ENCODE measurements at regions not wholly inside any gene's neighbourhood (a gene's known extent, or its start where the extent isn't known, plus 50 kb on each side); places are given as distances from the start of the nearest gene placed in this dataset.

DNA sequence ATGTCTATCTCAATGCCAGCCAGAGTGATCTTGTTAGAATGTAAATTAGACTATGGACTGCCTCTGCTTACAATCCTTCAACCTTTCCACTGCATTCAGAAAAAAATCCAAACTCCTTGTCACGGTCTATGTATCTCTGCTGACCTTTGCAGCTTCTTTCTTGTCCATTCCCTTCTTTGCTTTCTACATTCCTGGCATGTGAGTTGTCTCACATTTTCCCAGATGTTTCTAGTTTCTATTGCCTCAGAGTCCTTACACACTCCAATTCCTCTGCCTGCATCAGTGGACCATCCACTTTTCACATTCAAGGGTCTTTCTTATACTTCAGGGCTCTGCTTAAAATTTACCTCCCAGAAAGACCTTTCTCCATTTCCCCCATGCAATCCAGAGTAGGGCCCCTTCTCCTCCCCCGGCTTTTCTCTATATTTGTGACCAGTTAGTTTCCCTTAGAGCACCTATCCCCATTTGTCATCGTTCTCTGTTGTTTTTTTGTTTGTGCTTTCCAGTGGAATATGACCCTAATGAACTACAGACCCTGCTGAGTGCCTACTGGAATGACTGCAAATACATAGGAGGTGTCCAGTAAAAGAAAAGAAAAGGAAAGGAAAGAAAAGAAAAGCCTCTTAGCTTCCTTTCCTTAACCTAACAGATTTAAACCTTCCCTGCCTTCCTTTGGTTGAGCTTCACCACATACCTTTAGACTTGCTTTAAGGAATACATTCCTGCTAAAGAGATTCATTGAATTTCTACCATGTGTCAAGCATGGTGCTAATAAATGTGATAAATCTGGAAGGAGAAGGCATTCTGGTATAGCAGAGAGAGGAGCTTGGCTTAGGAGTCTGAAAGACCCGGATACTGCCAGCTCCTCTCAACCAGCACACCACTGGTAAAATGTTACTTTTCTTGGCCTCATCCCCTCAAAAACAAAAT is 102.0 kb downstream of the DIRAS3 start:
- DNase-seq (ENCODE audit: low read depth): peak; percentile 69

DNA sequence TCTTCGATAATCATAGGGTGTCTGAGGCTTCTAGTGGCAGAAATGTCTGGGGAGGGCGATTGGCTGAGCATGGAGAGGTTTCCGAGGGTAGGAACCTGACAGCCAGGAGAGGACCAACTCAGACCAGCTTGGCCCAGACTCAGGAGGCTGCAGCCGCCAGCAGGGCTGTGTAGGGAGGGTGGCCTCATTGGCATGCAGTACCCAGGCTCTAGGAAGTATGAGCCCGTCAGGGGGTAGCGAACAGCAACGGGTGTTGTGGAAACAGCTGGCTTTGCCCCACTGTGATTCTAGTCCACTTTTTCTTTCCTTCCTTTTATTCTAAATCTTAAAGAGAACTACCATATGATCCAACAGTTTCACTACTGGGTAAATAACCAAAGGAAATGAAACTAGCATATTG is 103.3 kb downstream of the DIRAS3 start:
- DNase-seq (ENCODE audit: low read depth): no peak

DNA sequence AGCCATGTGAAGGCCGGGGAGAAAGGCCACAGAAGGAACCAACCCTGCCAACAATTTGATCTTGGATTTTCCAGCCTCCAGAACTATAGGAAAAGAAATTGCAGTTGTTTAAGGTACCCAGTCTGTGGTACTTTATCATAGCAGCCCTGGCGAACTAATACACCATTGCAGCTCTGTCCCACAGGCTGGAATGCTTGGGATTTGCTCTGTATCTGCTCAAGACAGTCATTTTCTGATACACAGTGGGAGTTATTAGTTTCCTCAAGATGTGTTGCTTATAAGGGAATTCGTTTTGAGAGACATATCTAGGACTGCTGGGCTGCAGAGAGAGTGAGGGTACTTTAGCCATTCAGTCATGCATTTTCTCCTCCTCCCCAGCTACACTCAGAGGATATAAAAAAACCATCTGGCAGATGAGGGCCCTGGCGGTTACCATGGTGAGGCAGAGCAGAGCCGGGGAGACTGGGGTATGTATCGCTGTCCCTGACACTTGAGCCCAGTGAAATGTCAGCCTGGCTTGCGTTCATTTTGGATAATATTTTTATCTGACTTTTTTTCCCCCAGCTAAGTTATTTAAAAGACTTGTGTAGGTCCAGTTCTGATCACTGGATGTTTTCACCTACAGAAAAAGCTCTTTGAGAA is 104.6 kb downstream of the DIRAS3 start:
- DNase-seq (ENCODE audit: low read depth): no peak

DNA sequence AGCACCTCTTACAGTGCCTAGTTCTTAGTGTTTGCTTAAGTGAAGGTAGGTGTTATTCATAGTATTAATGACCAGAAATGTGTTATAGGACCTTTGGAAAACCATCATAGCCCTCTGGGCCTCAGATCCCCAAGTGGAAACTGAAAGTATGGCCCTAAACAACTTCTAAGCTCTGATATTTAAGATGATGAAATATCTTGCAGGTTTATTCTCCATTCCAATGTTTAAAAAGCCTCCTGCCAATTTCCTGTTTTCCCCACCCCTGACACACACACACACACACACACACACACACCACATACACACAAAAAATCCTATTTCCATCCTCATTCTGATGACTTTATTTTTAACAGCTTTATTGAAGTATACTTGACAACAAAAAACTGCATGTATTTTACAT is 108.2 kb downstream of the DIRAS3 start:
- DNase-seq (ENCODE audit: low read depth): no peak

DNA sequence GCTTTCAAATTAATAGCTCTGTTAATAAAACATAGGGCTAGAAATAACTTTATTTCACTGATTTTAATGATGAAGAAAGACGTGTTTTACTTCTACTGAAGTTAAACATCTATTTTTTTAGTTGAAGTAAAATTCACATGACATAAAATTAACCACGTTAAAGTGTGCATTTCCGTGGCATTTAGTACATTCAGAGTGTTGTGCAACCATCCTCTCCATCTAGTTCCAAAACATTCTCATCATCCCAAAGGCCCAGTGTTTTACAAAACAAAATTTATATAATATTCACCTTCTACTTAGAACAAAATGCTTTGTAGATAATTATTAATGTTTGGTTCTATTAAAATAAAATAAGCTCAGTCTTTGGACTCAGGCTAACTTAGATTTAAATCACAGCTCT is 108.5 kb upstream of the GNG12 start:
- no peak for DNase-seq (ENCODE audit: low read depth)

DNA sequence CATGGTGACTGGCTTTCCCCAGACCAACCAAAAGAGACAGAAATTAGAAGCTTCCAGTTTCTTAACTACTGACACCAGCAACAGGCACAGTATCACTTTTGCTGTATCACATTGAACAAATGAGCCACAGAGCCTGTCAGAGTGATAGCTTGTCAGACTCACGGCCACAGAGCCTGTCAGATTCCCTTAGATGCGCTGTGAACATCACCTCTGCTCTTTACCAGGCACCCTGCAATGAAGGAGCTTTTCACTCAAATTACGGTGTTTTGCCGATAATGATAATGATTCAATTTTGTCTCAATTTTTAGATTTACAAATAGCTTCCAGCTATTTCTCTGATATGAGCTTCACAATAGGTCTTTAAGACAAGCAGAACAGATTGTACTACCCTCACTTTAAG is 107.9 kb upstream of the GNG12 start:
- no peak for DNase-seq (ENCODE audit: low read depth)

DNA sequence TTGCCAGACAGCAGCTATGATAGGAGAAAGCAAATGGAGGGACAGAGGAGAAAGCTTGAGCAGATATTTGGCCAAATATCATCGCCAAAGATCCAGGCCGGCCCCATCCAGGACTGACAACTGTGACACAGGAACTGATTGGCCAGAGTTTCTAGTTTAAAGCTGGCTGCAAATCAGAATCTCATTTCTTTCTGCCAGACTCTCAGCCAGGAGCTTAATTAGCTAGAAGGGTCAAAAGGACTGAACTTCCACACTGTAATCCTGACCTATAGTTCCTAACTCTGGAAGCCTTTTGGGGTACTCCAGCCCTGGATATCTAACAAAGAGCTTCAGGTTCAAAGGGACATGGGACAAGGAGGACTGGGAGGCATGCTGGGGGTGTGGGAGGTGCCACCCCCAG is 106.7 kb upstream of the GNG12 start:
- no peak for DNase-seq (ENCODE audit: low read depth)

DNA sequence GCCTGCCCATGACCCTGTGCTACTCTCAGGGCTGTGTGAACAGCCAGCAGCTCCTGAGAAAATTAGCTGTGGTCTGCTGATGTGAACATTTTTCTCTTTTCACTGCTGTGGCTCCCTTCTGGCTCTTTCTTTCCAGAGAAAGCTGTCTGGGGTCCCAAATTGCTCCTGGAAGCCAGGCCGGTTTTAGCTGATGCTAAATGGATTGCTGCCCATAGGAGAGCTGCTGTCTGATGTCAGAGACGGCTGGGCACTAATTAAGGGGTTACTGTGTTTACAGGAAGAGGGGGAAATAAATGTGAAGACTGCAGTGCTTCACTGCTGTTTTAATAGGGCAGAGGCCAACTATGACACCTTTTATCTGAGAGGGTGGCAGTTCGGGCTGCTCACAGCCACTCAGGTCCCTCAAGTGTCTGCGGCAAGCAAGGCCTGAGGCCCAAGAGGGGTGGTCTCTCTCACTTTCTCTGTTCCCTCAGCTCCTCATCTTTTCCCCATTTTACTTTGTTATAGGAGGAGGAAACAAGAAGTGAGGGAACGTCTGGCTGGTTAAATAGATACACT is 106.0 kb upstream of the GNG12 start:
- no peak for DNase-seq (ENCODE audit: low read depth)

DNA sequence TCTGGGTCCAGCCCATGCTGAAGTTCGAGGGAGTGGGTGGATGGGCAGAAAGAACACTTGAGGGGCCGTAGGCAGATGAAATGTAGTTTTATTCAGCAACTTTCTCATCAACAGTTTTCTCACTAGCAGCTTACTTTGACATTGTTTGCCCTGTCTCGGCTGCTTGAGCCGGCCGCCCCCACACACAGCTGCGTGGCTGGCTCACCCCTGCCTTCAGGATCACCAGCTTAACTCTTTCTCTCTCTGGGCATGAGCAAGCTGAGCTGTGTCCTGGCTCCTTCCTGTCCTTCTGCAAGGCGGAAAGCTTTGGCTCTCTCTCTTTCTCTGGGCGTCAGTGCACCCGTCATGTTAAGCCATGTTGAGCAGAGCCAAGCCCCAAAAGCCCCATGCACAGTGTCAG is 104.4 kb upstream of the GNG12 start:
- no peak for DNase-seq (ENCODE audit: low read depth)

DNA sequence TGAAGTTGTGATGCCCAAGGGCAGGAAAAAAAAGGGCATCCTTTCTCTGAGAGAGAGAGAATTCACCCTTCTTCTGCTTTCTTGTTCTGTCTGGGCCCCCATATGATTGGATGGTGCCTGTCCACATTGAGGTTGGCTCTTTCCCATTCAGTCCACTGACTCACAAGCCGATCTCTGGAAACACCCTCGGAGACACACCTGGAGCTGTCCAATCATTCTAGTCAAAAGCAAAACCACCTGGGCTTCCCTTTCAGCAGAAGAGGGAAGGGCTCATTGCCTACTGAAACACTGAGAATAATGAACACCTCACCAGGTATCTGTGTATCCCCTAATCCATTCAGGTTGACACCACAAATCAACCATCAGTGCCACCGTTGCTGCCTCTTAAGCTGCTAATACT is 103.7 kb upstream of the GNG12 start:
- no peak for DNase-seq (ENCODE audit: low read depth)

DNA sequence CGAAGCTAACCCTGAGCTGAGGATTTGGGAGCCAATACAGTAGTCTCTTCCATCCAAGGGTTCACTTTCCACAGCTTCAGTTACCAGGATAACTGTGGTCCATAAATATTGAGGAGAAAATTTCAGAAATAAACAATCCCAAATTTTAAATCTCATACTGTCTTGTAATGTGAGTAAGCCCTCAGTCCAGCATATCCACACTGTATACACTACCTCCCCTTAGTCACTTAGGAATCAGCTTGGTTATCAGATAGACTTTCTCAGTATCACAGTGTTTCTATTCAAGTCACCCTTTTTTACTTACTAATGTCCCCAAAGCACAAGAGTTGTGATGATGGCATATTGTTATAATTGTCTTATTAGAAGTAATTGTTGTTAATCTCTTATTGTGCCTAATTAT is 102.3 kb upstream of the GNG12 start:
- DNase-seq (ENCODE audit: low read depth): no peak

DNA sequence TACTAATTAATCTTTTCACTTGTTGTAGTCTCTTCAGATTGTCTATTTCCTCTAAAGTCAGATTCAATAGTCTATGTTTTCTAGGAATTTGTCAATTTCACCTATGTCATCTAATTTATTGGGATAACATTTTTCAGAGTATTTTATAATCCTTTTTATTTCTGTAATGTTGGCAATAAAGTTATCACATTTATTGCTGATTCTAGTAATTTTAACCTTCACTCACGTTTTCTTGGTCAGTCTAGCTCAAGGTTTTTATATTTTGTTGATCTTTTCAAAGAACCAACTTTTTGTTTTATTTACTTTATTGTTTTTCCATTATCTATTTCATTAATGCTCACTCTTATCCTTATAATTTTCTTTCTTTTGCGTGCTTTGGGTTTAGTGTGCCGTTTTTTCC is 97.9 kb upstream of the GNG12 start:
- DNase-seq (ENCODE audit: low read depth): no peak

DNA sequence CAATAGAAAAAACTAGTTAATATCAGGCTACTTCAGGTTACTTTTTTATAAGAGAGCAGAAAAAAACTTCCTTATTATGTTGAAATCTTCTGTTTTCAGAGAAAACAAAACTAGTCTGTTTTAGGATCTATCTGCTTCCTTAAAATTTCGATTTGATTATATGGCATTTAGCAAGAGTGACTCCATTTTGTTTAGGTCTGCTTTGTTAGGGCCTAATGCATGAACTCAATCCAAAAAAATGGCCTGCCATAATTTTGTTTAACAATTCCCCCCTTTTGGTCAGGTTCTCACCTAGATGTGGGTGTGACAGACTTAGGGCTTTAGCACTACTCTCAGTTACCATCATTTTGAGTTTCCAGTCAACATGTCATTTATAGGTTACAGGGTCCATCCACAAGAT is 89.8 kb upstream of the GNG12 start:
- DNase-seq (ENCODE audit: low read depth): no peak

DNA sequence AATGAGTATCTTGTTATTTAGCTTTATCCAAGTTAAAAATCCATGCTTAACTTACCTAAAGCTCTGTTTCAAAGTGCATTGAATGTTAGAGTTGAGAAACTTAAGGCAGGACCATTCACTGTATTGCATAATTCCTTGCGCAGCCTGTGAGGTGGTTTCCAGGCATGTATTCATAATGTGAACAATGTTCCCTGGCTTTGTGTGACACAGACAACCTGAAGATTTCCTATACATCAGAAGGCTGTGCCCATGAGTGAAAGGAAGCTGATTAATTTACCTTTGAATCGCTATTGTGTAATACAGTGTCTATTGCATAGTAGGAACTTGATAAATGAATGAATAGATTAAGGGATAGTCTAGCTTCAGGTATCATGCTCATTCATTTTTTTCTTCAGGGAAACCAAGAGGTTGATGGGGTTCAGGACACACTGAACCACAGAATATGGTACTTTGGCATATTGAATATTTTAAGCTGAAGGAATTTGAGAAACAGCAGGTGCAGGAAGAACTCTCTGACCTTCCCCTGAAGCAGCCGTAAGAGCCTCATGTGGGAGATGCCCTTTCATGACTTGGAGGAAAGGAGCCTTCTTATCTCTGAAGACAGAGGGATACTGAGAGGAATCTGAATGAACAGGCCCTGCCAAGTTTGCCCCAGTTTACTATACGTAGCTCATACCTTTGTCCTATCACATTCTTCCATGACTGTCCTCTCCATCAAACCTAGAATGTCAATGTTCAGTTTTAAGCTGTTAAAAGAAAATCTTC is 88.6 kb upstream of the GNG12 start:
- DNase-seq (ENCODE audit: low read depth): peak; percentile 12

DNA sequence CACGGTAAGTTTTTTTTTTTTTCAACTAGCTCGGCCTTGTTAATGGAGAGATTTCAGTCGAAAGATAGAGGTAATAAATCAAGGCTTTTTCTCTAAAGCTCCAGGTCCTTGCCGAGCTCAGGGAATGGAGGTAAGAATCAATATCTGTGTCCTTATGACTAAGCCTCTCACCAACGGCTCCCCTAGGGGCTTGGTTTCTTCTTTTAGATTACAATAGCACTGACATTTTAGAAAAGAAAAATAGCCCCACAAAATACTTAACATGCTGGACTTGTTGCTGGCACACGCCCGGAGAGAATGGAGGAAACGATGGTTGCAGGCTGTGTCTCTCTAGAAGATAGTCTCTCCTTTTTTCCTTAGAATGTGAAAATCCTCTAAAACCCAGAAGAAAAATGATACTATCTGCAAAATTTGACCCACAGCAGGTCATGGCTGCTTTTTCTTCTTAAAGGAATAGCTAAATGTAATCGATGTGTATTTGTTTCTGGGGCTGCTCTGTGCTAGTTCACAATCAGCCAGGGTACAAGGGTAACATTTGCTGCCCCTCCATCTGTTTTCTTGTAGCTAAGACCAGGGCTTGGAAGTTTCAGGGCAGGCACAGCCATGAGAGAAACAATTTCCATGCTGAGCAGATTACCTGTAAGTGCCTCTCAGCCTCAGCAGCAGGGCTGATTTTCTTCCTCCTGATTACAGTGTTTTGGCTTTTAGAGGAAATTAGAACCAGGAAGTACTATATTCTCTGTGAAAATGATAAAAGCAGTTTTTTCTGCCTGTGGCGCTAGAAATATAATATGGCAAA is 86.2 kb upstream of the GNG12 start:
- no peak for DNase-seq (ENCODE audit: low read depth)

DNA sequence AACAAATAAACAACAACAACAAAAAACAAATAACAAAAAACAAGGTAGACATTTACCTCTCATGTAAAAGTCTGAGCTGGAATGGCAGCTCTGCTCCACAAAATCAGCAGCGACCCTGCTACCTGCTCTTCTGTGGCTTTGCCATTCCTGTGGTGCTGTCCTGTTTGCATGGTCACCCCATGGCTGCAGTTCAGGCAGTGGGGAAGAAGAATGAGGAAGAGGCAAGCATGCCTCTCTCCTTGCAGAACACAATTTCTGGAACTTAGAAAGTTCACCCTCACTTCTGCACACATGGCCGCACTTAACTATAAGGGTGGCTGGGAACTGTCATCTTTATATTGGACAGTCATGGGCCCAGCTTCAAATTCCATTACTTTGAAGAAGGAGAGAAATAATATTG is 84.8 kb upstream of the GNG12 start:
- DNase-seq (ENCODE audit: low read depth): no peak

DNA sequence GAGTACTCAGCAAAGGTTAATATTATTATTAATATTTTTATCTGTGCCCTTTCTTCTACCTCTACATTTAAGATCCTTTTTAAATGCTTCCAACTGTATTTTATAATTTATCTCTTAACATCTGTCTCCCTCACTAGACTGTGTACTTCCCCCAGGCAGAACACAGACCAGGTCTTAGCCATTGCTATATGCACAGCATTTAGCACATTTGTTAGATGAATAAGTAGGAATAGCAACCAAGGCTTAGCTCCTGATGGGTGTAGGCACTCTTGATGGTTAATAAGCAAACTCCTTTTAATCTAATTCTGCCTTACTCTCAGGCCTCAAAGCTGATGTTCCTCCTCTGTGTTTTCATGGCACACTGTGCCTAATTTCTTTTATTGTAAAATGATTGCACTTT is 83.7 kb upstream of the GNG12 start:
- DNase-seq (ENCODE audit: low read depth): no peak

DNA sequence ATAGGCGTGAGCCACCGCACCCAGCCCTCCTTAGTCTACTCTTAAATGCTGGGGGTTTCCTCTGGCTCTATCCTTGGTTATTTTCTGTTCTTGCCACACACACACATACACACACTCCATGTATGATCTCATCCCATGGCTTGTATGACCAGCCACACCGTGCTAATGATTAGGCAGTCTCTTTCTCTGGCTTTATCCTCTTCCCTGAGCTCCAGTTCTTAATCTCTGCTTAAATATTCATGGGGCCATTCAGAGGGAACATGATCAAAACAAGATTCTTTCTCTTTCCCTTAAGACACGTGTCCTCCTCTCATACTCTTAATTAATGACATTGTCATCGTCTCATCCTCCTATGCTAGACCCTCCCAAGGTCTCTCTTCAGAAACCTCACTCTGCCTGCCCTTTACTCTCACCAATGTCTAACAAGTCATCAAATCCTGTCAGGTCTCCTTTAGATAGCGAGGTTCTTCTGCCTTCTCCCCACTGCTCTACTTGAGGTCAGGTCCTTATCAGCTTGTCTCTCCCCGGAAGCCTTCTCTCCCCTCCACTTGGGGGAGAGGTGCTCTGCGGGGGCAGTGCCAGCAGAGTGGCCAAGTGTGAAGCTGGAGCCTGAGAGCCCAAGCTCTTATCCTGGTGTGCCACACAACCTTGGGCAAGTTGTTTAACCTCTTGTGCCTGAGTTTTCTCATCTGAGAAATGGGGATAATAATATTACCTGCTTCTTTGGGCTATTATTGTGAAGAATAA is 83.0 kb upstream of the GNG12 start:
- DNase-seq (ENCODE audit: low read depth): no peak

DNA sequence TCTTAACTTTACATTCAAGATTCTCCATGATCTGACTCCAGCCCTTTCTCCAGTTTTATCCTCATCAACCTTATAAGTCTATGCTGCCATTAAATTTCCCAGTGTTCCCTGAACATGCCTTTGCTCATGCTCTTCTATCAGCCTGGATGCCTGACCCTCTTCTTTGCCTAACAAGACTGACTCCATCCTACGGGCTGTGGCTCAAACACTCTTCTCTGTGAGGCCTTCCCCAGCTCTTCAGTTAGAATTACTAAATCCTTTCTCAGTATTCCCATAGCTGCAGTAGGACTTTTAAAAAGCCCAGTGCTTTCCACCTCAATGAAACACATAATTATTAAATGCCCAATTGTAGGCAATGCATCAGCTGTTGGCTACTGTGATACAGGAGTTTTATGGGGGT is 76.5 kb upstream of the GNG12 start:
- no peak for DNase-seq (ENCODE audit: low read depth)

DNA sequence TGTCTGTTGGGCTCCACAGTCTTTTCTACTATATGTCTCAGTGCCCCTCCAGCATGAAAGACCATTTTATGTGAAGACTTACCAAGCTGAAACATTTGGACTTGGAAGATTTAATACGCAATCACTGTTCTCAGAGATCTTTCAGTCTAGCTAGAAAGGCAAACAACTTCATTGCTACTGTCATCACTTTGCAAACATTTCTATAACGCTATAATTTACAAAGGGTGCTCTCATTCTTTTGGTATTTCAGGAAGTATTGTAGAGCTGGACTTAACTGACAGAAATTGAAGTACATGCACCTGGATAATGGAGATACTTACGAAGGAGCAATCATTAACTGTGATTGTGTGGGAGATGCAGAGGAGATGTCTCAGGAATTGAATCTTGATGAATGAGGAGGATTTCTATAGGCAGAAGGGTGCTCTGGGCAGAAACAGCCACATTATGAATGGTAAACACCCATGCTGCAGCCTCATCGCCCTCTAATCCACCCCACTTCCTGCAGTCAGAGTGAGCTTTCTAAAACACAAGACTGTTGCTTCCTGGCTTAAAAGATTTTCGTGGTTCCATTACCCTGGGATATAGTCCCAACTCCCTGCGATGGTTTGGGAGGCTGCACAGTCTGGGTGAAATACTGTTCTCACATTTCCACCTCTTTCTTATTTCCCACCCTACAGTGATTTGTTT is 75.1 kb upstream of the GNG12 start:
- DNase-seq (ENCODE audit: low read depth): no peak

DNA sequence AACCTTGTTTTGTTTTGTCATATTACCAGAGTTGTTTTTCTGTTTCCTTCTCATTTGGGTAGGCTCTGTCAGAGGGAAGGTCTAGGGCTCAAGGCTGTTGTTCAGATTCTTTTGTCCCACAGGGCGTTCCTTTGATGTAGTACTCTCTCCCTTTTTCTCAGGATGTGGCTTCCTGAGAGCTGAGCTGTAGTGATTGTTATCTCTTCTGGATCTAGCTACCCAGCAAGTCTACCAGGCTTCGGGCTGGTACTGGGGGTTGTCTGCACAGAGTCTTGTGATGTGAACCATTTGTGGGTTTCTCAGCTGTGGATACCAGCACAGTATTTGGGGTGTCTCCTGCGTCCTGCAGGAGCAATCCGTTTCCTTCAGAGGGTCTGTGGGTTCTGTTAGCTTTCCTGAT is 74.2 kb upstream of the GNG12 start:
- peak; percentile 59 for DNase-seq (ENCODE audit: low read depth)
